ENCODE measurements at regions not wholly inside any gene's neighbourhood (a gene's known extent, or its start where the extent isn't known, plus 50 kb on each side); places are given as distances from the start of the nearest gene placed in this dataset.

GRCh38 chr13:90979059-90979458 lies 368.4 kb upstream of the MIR17HG start:
- TF ChIP-seq HNF4G (IDR thresholded peaks at IDR 0.05) (no peak), EGR1 (IDR thresholded peaks at IDR 0.05; ENCODE audit: low read depth in 2 of 2) (no peak), GABPA (IDR thresholded peaks at IDR 0.05 in 1 of 2, conservative IDR thresholded peaks at IDR 0.05 in 1 of 2) (no peak), ATF3 (IDR thresholded peaks at IDR 0.05) (no peak), REST (IDR thresholded peaks at IDR 0.05) (no peak), RAD21 (IDR thresholded peaks at IDR 0.05) (no peak), YY1 (IDR thresholded peaks at IDR 0.05) (no peak)
- TF ChIP-seq, protein P1, sequence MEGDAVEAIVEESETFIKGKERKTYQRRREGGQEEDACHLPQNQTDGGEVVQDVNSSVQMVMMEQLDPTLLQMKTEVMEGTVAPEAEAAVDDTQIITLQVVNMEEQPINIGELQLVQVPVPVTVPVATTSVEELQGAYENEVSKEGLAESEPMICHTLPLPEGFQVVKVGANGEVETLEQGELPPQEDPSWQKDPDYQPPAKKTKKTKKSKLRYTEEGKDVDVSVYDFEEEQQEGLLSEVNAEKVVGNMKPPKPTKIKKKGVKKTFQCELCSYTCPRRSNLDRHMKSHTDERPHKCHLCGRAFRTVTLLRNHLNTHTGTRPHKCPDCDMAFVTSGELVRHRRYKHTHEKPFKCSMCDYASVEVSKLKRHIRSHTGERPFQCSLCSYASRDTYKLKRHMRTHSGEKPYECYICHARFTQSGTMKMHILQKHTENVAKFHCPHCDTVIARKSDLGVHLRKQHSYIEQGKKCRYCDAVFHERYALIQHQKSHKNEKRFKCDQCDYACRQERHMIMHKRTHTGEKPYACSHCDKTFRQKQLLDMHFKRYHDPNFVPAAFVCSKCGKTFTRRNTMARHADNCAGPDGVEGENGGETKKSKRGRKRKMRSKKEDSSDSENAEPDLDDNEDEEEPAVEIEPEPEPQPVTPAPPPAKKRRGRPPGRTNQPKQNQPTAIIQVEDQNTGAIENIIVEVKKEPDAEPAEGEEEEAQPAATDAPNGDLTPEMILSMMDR (IDR thresholded peaks at IDR 0.05; ENCODE audit: low read depth, low read length, missing input control) = no peak
- TF ChIP-seq, protein P2, sequence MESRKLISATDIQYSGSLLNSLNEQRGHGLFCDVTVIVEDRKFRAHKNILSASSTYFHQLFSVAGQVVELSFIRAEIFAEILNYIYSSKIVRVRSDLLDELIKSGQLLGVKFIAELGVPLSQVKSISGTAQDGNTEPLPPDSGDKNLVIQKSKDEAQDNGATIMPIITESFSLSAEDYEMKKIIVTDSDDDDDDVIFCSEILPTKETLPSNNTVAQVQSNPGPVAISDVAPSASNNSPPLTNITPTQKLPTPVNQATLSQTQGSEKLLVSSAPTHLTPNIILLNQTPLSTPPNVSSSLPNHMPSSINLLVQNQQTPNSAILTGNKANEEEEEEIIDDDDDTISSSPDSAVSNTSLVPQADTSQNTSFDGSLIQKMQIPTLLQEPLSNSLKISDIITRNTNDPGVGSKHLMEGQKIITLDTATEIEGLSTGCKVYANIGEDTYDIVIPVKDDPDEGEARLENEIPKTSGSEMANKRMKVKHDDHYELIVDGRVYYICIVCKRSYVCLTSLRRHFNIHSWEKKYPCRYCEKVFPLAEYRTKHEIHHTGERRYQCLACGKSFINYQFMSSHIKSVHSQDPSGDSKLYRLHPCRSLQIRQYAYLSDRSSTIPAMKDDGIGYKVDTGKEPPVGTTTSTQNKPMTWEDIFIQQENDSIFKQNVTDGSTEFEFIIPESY (IDR thresholded peaks at IDR 0.05) = no peak

All from liver (tissue), 3 donors.